ENCODE measurements at regions not wholly inside any gene's neighbourhood (a gene's known extent, or its start where the extent isn't known, plus 50 kb on each side); places are given as distances from the start of the nearest gene placed in this dataset.

DNA sequence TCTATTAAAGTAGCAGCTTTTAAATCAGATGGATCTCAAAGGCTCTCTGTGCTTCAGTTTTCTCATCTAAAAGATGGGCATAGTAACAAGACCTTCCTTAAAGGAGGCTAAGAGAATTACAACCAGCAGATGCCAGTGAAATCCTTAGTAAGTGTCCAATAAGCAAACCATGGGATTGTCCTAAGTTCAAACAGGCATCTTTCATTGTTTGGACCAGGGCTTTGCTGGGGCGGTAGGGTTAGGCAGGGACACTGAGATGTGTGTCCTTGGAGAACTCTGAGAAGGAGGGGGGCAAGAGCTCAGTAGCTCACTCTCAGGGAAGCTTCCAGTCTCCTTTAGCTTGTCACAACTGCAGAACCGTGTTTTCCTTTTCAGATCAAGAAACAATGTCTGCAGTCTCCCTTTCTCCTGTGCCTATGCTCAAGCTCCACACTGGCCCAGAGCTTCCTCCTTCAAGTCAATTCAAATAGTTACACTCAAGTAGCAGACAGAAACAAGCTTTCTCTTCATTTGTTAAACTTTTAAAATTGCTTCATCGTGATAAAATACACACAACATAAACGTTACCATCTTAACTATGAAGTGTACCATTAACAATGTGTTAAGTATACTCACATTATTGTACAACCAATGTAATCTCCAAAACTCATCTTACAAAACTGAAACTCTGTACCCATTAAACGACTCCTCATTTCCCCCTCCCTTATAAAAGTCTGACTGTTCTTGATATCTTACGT lies 216.2 kb downstream of the PIK3R1 start:
- TF ChIP-seq ZFHX2 (tag by site-specific recombination; conservative IDR thresholded peaks at IDR 0.05) = no peak
- no peak for TF ChIP-seq ZNF311 (tag by site-specific recombination; IDR thresholded peaks at IDR 0.05; ENCODE audit: borderline replicate concordance)
- TF ChIP-seq, protein P1, sequence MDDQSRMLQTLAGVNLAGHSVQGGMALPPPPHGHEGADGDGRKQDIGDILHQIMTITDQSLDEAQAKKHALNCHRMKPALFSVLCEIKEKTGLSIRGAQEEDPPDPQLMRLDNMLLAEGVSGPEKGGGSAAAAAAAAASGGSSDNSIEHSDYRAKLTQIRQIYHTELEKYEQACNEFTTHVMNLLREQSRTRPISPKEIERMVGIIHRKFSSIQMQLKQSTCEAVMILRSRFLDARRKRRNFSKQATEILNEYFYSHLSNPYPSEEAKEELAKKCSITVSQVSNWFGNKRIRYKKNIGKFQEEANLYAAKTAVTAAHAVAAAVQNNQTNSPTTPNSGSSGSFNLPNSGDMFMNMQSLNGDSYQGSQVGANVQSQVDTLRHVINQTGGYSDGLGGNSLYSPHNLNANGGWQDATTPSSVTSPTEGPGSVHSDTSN (CRISPR knock-in tag; IDR thresholded peaks at IDR 0.05) = no peak
- TF ChIP-seq, protein P2, sequence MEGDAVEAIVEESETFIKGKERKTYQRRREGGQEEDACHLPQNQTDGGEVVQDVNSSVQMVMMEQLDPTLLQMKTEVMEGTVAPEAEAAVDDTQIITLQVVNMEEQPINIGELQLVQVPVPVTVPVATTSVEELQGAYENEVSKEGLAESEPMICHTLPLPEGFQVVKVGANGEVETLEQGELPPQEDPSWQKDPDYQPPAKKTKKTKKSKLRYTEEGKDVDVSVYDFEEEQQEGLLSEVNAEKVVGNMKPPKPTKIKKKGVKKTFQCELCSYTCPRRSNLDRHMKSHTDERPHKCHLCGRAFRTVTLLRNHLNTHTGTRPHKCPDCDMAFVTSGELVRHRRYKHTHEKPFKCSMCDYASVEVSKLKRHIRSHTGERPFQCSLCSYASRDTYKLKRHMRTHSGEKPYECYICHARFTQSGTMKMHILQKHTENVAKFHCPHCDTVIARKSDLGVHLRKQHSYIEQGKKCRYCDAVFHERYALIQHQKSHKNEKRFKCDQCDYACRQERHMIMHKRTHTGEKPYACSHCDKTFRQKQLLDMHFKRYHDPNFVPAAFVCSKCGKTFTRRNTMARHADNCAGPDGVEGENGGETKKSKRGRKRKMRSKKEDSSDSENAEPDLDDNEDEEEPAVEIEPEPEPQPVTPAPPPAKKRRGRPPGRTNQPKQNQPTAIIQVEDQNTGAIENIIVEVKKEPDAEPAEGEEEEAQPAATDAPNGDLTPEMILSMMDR (tag by site-specific recombination; IDR thresholded peaks at IDR 0.05) = no peak
- no peak for TF ChIP-seq ZFP37 (tag by site-specific recombination; IDR thresholded peaks at IDR 0.05)
